ENCODE measurements at regions not wholly inside any gene's neighbourhood (a gene's known extent, or its start where the extent isn't known, plus 50 kb on each side); places are given as distances from the start of the nearest gene placed in this dataset.

DNA sequence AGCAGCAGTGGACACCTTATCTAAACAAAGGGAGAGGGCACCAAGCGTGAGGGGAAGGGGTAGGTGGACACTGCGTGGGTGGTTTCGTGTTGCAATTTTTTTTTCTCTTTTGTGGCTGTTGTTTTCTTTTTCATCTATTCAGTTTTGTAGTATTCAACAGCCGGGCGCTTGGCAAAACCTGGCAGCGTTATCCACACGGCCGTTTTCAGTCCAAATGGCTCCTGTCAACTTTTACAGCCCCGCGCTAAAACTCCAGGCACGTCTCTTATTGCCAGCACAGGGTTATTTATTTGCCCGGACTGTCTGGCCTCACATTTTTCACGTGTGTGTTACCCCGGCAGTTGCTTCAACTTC, 192.2 kb downstream of the BCOR start:
- in situ Hi-C loops (cut with HindIII; ENCODE audit: low sequenced_read_pairs) = no loop called here
- DNase-seq (ENCODE audit: low read depth) = no peak
- no peak overlapping the region for H3K4me3 ChIP-seq (ENCODE audit: low read depth, low read length)
- TF ChIP-seq, protein P1, sequence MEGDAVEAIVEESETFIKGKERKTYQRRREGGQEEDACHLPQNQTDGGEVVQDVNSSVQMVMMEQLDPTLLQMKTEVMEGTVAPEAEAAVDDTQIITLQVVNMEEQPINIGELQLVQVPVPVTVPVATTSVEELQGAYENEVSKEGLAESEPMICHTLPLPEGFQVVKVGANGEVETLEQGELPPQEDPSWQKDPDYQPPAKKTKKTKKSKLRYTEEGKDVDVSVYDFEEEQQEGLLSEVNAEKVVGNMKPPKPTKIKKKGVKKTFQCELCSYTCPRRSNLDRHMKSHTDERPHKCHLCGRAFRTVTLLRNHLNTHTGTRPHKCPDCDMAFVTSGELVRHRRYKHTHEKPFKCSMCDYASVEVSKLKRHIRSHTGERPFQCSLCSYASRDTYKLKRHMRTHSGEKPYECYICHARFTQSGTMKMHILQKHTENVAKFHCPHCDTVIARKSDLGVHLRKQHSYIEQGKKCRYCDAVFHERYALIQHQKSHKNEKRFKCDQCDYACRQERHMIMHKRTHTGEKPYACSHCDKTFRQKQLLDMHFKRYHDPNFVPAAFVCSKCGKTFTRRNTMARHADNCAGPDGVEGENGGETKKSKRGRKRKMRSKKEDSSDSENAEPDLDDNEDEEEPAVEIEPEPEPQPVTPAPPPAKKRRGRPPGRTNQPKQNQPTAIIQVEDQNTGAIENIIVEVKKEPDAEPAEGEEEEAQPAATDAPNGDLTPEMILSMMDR (IDR thresholded peaks at IDR 0.05; ENCODE audit: low read depth, low read length, missing control alignments) = no peak

DNA sequence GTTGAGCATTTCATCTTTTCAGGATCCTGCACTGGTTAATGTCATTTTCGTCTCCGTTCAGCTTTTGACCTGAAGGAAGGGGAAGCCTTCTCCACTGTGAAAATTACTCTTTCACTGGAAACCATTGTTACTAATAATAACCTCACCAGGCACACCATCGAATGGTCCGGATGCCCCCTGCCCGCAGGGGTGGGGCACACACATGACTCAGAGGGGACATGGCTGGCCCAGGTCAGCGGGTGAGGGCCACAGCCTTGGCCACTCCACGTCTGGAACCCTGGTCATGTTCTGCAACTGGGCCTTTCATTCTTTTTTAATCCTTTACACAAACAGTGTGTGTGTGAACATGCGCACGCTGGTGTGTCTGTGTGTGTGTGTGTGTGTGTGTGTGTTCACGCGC, 191.8 kb downstream of the BCOR start:
- in situ Hi-C loops (cut with HindIII; ENCODE audit: low sequenced_read_pairs) = no loop called here
- H3K4me3 ChIP-seq (ENCODE audit: low read depth, low read length) = no peak overlapping the region
- no peak for DNase-seq (ENCODE audit: low read depth)
- TF ChIP-seq, protein P1 (IDR thresholded peaks at IDR 0.05; ENCODE audit: low read depth, low read length, missing control alignments) = no peak

DNA sequence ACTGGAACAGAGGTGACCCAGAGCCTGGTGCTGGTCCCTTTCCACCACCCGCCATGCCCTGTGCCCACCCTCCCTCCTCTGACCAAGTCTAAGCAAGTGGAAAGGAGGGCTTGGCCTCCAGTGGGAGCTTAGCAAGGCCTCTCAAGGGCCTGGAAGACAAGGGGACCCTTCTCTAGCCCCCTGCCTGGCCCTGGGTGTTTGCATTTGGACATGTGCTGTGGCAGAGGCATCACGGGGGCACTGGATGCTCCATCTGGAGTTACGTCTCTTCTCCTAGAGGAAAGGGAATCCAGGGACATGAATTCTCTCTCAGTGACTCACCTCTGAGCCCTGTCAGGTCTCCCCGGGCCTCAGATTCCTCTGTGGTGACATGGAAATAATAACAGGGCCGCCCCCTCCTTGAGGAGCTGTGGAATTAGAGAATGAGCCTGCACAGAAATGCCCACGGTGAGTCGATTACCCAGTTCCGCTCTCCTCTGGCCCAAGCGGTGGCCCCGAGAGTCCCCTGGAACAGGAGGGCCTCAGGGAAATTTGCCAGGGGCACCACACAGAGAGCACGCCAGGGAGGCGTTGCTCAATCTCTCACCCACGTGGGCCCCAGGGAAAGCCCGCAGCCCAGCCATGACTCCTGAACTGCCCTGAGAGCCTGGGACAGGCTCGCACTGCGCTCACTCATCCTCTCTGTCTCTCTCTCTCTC, 189.6 kb downstream of the BCOR start:
- TF ChIP-seq, protein P1 (IDR thresholded peaks at IDR 0.05; ENCODE audit: low read depth, low read length, missing control alignments) = no peak
- in situ Hi-C loops (cut with HindIII; ENCODE audit: low sequenced_read_pairs) = no loop called here
- DNase-seq (ENCODE audit: low read depth) = peak; percentile 75
- H3K4me3 ChIP-seq (ENCODE audit: low read depth, low read length) = no peak overlapping the region

DNA sequence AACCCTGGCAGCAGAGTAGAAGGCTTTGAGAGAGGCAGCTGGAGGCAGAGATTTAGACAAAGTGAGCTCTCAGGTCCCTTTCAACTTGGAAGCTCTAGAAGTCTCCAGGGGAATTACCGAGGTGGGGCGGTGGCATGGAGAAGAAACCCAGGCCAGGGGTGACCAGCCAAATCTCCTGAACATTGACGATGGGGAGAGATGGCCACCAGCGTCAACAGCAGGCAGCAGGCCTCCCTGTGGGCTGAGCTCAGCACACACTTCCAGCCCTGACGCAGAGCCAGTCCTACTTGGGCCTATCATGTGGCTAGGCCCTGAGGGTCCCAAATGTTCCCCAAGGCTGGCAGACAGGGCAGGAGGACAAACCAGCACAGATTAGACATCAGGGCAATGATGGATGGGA, 187.8 kb downstream of the BCOR start:
- H3K4me3 ChIP-seq (ENCODE audit: low read depth, low read length) = no peak overlapping the region
- in situ Hi-C loops (cut with HindIII; ENCODE audit: low sequenced_read_pairs) = no loop called here
- TF ChIP-seq, protein P1 (IDR thresholded peaks at IDR 0.05; ENCODE audit: low read depth, low read length, missing control alignments) = no peak
- DNase-seq (ENCODE audit: low read depth) = no peak

DNA sequence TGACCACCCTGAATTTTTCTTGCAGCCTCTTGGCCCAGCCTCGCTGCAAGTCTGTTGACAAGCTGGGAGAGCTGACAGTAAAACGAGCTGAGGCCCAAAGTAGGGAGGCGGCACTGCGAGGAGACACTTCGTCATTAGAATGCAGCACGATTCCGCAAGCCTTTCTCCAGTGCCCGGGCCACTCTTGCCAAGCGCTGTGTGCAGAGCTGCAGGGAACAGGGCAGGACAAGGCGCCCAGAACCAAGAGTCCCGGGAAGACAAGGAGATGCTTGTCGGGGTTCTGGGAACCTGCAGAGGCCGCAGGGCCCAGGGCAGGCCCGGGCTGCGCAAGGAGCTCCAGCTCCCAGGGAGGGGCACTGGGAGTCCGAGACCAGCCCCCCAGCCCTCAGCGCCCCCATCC, 187.1 kb downstream of the BCOR start:
- in situ Hi-C loops (cut with HindIII; ENCODE audit: low sequenced_read_pairs) = no loop called here
- TF ChIP-seq, protein P1 (IDR thresholded peaks at IDR 0.05; ENCODE audit: low read depth, low read length, missing control alignments) = no peak
- no peak overlapping the region for H3K4me3 ChIP-seq (ENCODE audit: low read depth, low read length)
- DNase-seq (ENCODE audit: low read depth) = no peak

DNA sequence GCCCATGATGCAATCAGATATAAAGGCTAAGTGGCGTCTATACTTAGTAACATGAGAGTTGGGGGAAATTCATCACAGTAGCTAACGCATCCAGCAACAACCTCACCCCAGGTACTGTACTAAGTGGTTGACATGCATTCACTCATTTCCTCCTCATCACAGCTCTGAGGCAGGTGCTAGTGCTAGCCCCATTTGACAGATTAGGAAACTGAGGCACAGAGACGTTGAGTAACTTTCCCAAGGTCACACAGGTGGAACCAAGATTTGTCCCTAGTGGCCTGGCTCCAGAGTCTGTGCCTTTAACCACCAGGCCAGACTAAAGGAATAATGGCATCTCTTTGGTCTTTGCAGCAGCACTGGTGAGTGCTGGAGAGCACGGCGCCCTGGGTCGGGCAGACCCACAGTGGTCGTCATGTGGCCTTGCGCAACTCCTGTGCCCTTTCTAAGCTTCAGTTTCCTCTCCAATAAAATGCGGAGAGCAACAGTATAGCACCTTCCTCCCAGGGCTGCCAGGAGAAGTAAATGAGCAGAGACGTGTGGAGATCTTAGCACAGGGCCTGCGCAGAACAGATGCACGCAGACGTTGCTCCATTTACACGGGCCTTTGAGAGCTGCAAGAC, 186.4 kb downstream of the BCOR start:
- TF ChIP-seq, protein P1 (IDR thresholded peaks at IDR 0.05; ENCODE audit: low read depth, low read length, missing control alignments) = no peak
- no peak for DNase-seq (ENCODE audit: low read depth)
- no peak overlapping the region for H3K4me3 ChIP-seq (ENCODE audit: low read depth, low read length)
- in situ Hi-C loops (cut with HindIII; ENCODE audit: low sequenced_read_pairs) = no loop called here
